ENCODE measurements at regions not wholly inside any gene's neighbourhood (a gene's known extent, or its start where the extent isn't known, plus 50 kb on each side); places are given as distances from the start of the nearest gene placed in this dataset.

- no peaks in the 10 kb centered on the region for H4K20me1 ChIP-seq (ENCODE audit: insufficient read depth, low read length)
- H3K27ac ChIP-seq (ENCODE audit: low read length): no peak overlapping the region
- H2AFZ ChIP-seq (ENCODE audit: low read depth, low read length): no peak overlapping the region
- ATAC-seq (ENCODE audit: insufficient read depth, low read depth) (no peak), DNase-seq (no peak)
- H3K9me3 ChIP-seq (ENCODE audit: insufficient read depth, low read length, severe bottlenecking): no peaks in the 10 kb centered on the region
- no peak overlapping the region for H3K9ac ChIP-seq (ENCODE audit: low read depth, low read length)
- H3K27me3 ChIP-seq (ENCODE audit: insufficient read depth, low read length, poor library complexity): peaks cover 4% of the 10 kb centered on the region
- H3K4me2 ChIP-seq (ENCODE audit: insufficient read depth, low read length): no peak overlapping the region
- H3K4me3 ChIP-seq (ENCODE audit: low read depth in 1 of 2, low read length in 2 of 2): no peak overlapping the region
- TF ChIP-seq CTCF (IDR thresholded peaks at IDR 0.05; ENCODE audit: borderline replicate concordance, extremely low read depth, low read length, poor library complexity, severe bottlenecking) (no peak), EZH2 (IDR thresholded peaks at IDR 0.05; ENCODE audit: borderline replicate concordance, low read depth, low read length, severe bottlenecking) (no peak)
- no peaks in the 10 kb centered on the region for H3K4me1 ChIP-seq (ENCODE audit: insufficient read depth, low read length)
- no peaks in the 10 kb centered on the region for H3K79me2 ChIP-seq (ENCODE audit: insufficient read depth, low read length)
- H3K36me3 ChIP-seq (ENCODE audit: insufficient read depth, low read length): no peaks in the 10 kb centered on the region
These were observed 74.8 kb upstream of the ZNF516 start for GRCh38 chr18:76569644-76570419.

- no peak for DNase-seq
- H3K79me2 ChIP-seq (ENCODE audit: insufficient read depth, low read length): no peaks in the 10 kb centered on the region
- no peaks in the 10 kb centered on the region for H3K4me1 ChIP-seq (ENCODE audit: insufficient read depth, low read length)
- no peak overlapping the region for H3K27ac ChIP-seq (ENCODE audit: low read length)
- no peak for ATAC-seq (ENCODE audit: insufficient read depth, low read depth)
- H3K4me2 ChIP-seq (ENCODE audit: insufficient read depth, low read length): no peak overlapping the region
- H3K9ac ChIP-seq (ENCODE audit: low read depth, low read length): no peak overlapping the region
- no peaks in the 10 kb centered on the region for H3K9me3 ChIP-seq (ENCODE audit: insufficient read depth, low read length, severe bottlenecking)
- H2AFZ ChIP-seq (ENCODE audit: low read depth, low read length): no peak overlapping the region
- no peaks in the 10 kb centered on the region for H4K20me1 ChIP-seq (ENCODE audit: insufficient read depth, low read length)
- H3K4me3 ChIP-seq (ENCODE audit: low read depth in 1 of 2, low read length in 2 of 2): no peak overlapping the region
- no peak for TF ChIP-seq EZH2 (IDR thresholded peaks at IDR 0.05; ENCODE audit: borderline replicate concordance, low read depth, low read length, severe bottlenecking)
- H3K27me3 ChIP-seq (ENCODE audit: insufficient read depth, low read length, poor library complexity): peaks cover 3% of the 10 kb centered on the region
- no peaks in the 10 kb centered on the region for H3K36me3 ChIP-seq (ENCODE audit: insufficient read depth, low read length)
These were observed 73.7 kb upstream of the ZNF516 start for GRCh38 chr18:76568731-76569130.

- Histone ChIP-seq H3K9ac (ENCODE audit: low read depth, low read length) (no peak overlapping the region), H3K9me3 (ENCODE audit: insufficient read depth, low read length, severe bottlenecking) (no peaks in the 10 kb centered on the region), H3K27me3 (ENCODE audit: insufficient read depth, low read length, poor library complexity) (peaks cover 3% of the 10 kb centered on the region), H3K36me3 (ENCODE audit: insufficient read depth, low read length) (no peaks in the 10 kb centered on the region), H3K4me3 (ENCODE audit: low read depth in 1 of 2, low read length in 2 of 2) (no peak overlapping the region), H3K4me2 (ENCODE audit: insufficient read depth, low read length) (no peak overlapping the region), H3K27ac (ENCODE audit: low read length) (no peak overlapping the region), H4K20me1 (ENCODE audit: insufficient read depth, low read length) (no peaks in the 10 kb centered on the region), H3K79me2 (ENCODE audit: insufficient read depth, low read length) (no peaks in the 10 kb centered on the region), H2AFZ (ENCODE audit: low read depth, low read length) (no peak overlapping the region), H3K4me1 (ENCODE audit: insufficient read depth, low read length) (no peaks in the 10 kb centered on the region)
- TF ChIP-seq EZH2 (IDR thresholded peaks at IDR 0.05; ENCODE audit: borderline replicate concordance, low read depth, low read length, severe bottlenecking): no peak
- no peak for TF ChIP-seq CTCF (IDR thresholded peaks at IDR 0.05; ENCODE audit: borderline replicate concordance, extremely low read depth, low read length, poor library complexity, severe bottlenecking)
- ATAC-seq (ENCODE audit: insufficient read depth, low read depth): no peak
- DNase-seq: no peak
These were observed 72.9 kb upstream of the ZNF516 start for GRCh38 chr18:76567835-76568445.

GRCh38 chr18:76566987-76567386 lies 71.9 kb upstream of the ZNF516 start:
- no peak for ATAC-seq (ENCODE audit: insufficient read depth, low read depth)
- no peaks in the 10 kb centered on the region for H3K9me3 ChIP-seq (ENCODE audit: insufficient read depth, low read length, severe bottlenecking)
- H4K20me1 ChIP-seq (ENCODE audit: insufficient read depth, low read length): no peaks in the 10 kb centered on the region
- H3K4me3 ChIP-seq (ENCODE audit: low read depth in 1 of 2, low read length in 2 of 2): no peak overlapping the region
- H3K36me3 ChIP-seq (ENCODE audit: insufficient read depth, low read length): no peaks in the 10 kb centered on the region
- DNase-seq: no peak
- H3K4me2 ChIP-seq (ENCODE audit: insufficient read depth, low read length): no peak overlapping the region
- H2AFZ ChIP-seq (ENCODE audit: low read depth, low read length): no peak overlapping the region
- no peaks in the 10 kb centered on the region for H3K4me1 ChIP-seq (ENCODE audit: insufficient read depth, low read length)
- TF ChIP-seq CTCF (IDR thresholded peaks at IDR 0.05; ENCODE audit: borderline replicate concordance, extremely low read depth, low read length, poor library complexity, severe bottlenecking) (no peak), EZH2 (IDR thresholded peaks at IDR 0.05; ENCODE audit: borderline replicate concordance, low read depth, low read length, severe bottlenecking) (no peak)
- H3K27ac ChIP-seq (ENCODE audit: low read length): no peak overlapping the region
- H3K27me3 ChIP-seq (ENCODE audit: insufficient read depth, low read length, poor library complexity): no peaks in the 10 kb centered on the region
- H3K9ac ChIP-seq (ENCODE audit: low read depth, low read length): no peak overlapping the region
- H3K79me2 ChIP-seq (ENCODE audit: insufficient read depth, low read length): no peaks in the 10 kb centered on the region

All from DND-41 (cell line).